ENCODE measurements at regions not wholly inside any gene's neighbourhood (a gene's known extent, or its start where the extent isn't known, plus 50 kb on each side); places are given as distances from the start of the nearest gene placed in this dataset.

GRCh38 chr3:174685796-174686195, 173.3 kb upstream of the NAALADL2 start:
- Histone ChIP-seq H3K27me3 (ENCODE audit: low read length) (no peaks in the 10 kb centered on the region), H3K27ac (ENCODE audit: low read depth, low read length) (no peak overlapping the region), H3K9ac (ENCODE audit: low read length) (no peak overlapping the region), H3K79me2 (ENCODE audit: insufficient read depth, low read length) (no peaks in the 10 kb centered on the region), H3K9me3 (ENCODE audit: insufficient read depth, low read length) (no peaks in the 10 kb centered on the region), H3F3A (ENCODE audit: insufficient read depth) (no peaks in the 10 kb centered on the region), H3K4me3 (ENCODE audit: insufficient read depth, low read length, poor library complexity, severe bottlenecking) (no peak overlapping the region), H3K9me2 (replicated peaks; ENCODE audit: insufficient read depth, low read length) (no peaks in the 10 kb centered on the region; the same call in 1 of the 2 replicates), H3K4me2 (ENCODE audit: low read depth, low read length, poor library complexity, severe bottlenecking) (no peak overlapping the region), H3K36me3 (ENCODE audit: low read length) (no peaks in the 10 kb centered on the region), H2AFZ (ENCODE audit: low read depth, low read length, severe bottlenecking) (no peak overlapping the region), H4K20me1 (ENCODE audit: low read depth, low read length) (no peaks in the 10 kb centered on the region)
- TF ChIP-seq CTCF (IDR thresholded peaks at IDR 0.05; ENCODE audit: insufficient read depth, low read length, poor library complexity, severe bottlenecking), result no peak
- no peak for TF ChIP-seq EZH2phosphoT487 (conservative IDR thresholded peaks at IDR 0.05; ENCODE audit: low read length)

GRCh38 chr3:174697310-174697709, 161.8 kb upstream of the NAALADL2 start:
- no peaks in the 10 kb centered on the region for H3K36me3 ChIP-seq (ENCODE audit: low read length)
- no peaks in the 10 kb centered on the region for H3K9me3 ChIP-seq (ENCODE audit: insufficient read depth, low read length)
- no peak overlapping the region for H3K4me3 ChIP-seq (ENCODE audit: insufficient read depth, low read length, poor library complexity, severe bottlenecking)
- H4K20me1 ChIP-seq (ENCODE audit: low read depth, low read length), result no peaks in the 10 kb centered on the region
- H3K27me3 ChIP-seq (ENCODE audit: low read length), result no peaks in the 10 kb centered on the region
- no peak overlapping the region for H3K9ac ChIP-seq (ENCODE audit: low read length)
- no peaks in the 10 kb centered on the region for H3F3A ChIP-seq (ENCODE audit: insufficient read depth)
- H3K4me2 ChIP-seq (ENCODE audit: low read depth, low read length, poor library complexity, severe bottlenecking), result no peak overlapping the region
- H3K9me2 ChIP-seq (replicated peaks; ENCODE audit: insufficient read depth, low read length), result no peaks in the 10 kb centered on the region
- no peak for TF ChIP-seq EZH2phosphoT487 (conservative IDR thresholded peaks at IDR 0.05; ENCODE audit: low read length)
- no peak for TF ChIP-seq CTCF (IDR thresholded peaks at IDR 0.05; ENCODE audit: insufficient read depth, low read length, poor library complexity, severe bottlenecking)
- no peaks in the 10 kb centered on the region for H3K79me2 ChIP-seq (ENCODE audit: insufficient read depth, low read length)
- H2AFZ ChIP-seq (ENCODE audit: low read depth, low read length, severe bottlenecking), result no peak overlapping the region
- no peak overlapping the region for H3K27ac ChIP-seq (ENCODE audit: low read depth, low read length)

DNA sequence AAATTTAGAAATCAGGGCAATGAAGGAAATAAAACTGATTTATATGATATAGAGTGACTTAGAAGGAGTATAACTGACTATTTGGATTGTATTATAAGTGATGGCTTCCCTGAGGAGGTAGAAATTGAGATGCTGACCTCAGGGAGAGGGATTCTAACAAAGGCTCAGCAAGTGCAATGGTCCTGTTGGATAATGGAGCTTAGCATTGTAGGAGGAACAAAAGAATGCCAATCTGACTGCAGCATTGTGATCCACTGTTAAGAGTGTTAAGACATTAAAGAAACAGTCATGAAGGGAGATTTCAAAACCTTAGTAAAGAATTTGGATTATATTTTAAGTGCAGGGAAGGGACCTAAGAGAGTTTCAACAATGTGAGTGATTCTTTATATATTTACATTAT, 158.4 kb upstream of the NAALADL2 start:
- Histone ChIP-seq H3K27me3 (ENCODE audit: low read length) (no peaks in the 10 kb centered on the region), H3F3A (ENCODE audit: insufficient read depth) (no peaks in the 10 kb centered on the region), H3K27ac (ENCODE audit: low read depth, low read length) (no peak overlapping the region), H4K20me1 (ENCODE audit: low read depth, low read length) (no peaks in the 10 kb centered on the region), H3K4me3 (ENCODE audit: insufficient read depth, low read length, poor library complexity, severe bottlenecking) (no peak overlapping the region), H3K9me3 (ENCODE audit: insufficient read depth, low read length) (no peaks in the 10 kb centered on the region), H3K79me2 (ENCODE audit: insufficient read depth, low read length) (no peaks in the 10 kb centered on the region), H3K4me2 (ENCODE audit: low read depth, low read length, poor library complexity, severe bottlenecking) (no peak overlapping the region), H3K9me2 (replicated peaks; ENCODE audit: insufficient read depth, low read length) (no peaks in the 10 kb centered on the region), H3K36me3 (ENCODE audit: low read length) (no peaks in the 10 kb centered on the region), H3K9ac (ENCODE audit: low read length) (no peak overlapping the region), H2AFZ (ENCODE audit: low read depth, low read length, severe bottlenecking) (no peak overlapping the region)
- TF ChIP-seq EZH2phosphoT487 (conservative IDR thresholded peaks at IDR 0.05; ENCODE audit: low read length) (no peak), CTCF (IDR thresholded peaks at IDR 0.05; ENCODE audit: insufficient read depth, low read length, poor library complexity, severe bottlenecking) (no peak)
